ENCODE measurements at regions not wholly inside any gene's neighbourhood (a gene's known extent, or its start where the extent isn't known, plus 50 kb on each side); places are given as distances from the start of the nearest gene placed in this dataset.

GRCh38 chr4:180808862-180809261, 1434.3 kb upstream of the TENM3 start:
- ATAC-seq (no peak), DNase-seq (no peak)
- Histone ChIP-seq H3K27ac (no peak overlapping the region), H3K9me3 (no peaks in the 10 kb centered on the region), H3K36me3 (replicated peaks in 1 of 2; ENCODE audit: insufficient read depth in 1 of 2, low read depth in 2 of 2) (no peaks in the 10 kb centered on the region), H3K27me3 (no peaks in the 10 kb centered on the region), H3K4me1 (no peaks in the 10 kb centered on the region), H3K4me3 (no peak overlapping the region)
- 39% methylated on average over 2 of the region's 2 CpGs for WGBS, 2 donors
- TF ChIP-seq POLR2A (IDR thresholded peaks at IDR 0.05) = no peak
- TF ChIP-seq CTCF (IDR thresholded peaks at IDR 0.05) = no peak
- intact Hi-C loops (cut with DNase I) = no loop called here

- no peak for ATAC-seq
- no peak overlapping the region for H3K27ac ChIP-seq
- H3K27me3 ChIP-seq = no peaks in the 10 kb centered on the region
- no peak for DNase-seq
- no peak overlapping the region for H3K4me3 ChIP-seq
- TF ChIP-seq CTCF (IDR thresholded peaks at IDR 0.05) (no peak), POLR2A (IDR thresholded peaks at IDR 0.05) (no peak)
- WGBS, 2 donors = 33 to 40% methylated on average over 4 of the region's 4 CpGs
- H3K36me3 ChIP-seq (replicated peaks in 1 of 2; ENCODE audit: insufficient read depth in 1 of 2, low read depth in 2 of 2) = no peaks in the 10 kb centered on the region
- H3K4me1 ChIP-seq = no peaks in the 10 kb centered on the region
- H3K9me3 ChIP-seq = no peaks in the 10 kb centered on the region
- intact Hi-C loops (cut with DNase I) = no loop called here
Measured at GRCh38 chr4:180809439-180809838, 1433.8 kb upstream of the TENM3 start.

- H3K4me1 ChIP-seq = no peaks in the 10 kb centered on the region
- ATAC-seq (no peak), DNase-seq (no peak)
- WGBS, 2 donors = 79 to 90% methylated on average over 1 of the region's 1 CpG
- intact Hi-C loops (cut with DNase I) = no loop called here
- H3K4me3 ChIP-seq = no peak overlapping the region
- TF ChIP-seq CTCF (IDR thresholded peaks at IDR 0.05) = no peak
- no peak for TF ChIP-seq POLR2A (IDR thresholded peaks at IDR 0.05)
- H3K27ac ChIP-seq = no peak overlapping the region
- H3K36me3 ChIP-seq (replicated peaks in 1 of 2; ENCODE audit: insufficient read depth in 1 of 2, low read depth in 2 of 2) = no peaks in the 10 kb centered on the region
- no peaks in the 10 kb centered on the region for H3K27me3 ChIP-seq
- no peaks in the 10 kb centered on the region for H3K9me3 ChIP-seq
Measured at GRCh38 chr4:180810581-180810980, 1432.6 kb upstream of the TENM3 start.

GRCh38 chr4:180811556-180811955, 1431.6 kb upstream of the TENM3 start:
- Histone ChIP-seq H3K27ac (no peak overlapping the region), H3K36me3 (replicated peaks in 1 of 2; ENCODE audit: insufficient read depth in 1 of 2, low read depth in 2 of 2) (no peaks in the 10 kb centered on the region), H3K27me3 (no peaks in the 10 kb centered on the region), H3K9me3 (no peaks in the 10 kb centered on the region), H3K4me1 (no peaks in the 10 kb centered on the region), H3K4me3 (no peak overlapping the region)
- TF ChIP-seq POLR2A (IDR thresholded peaks at IDR 0.05) (no peak), CTCF (IDR thresholded peaks at IDR 0.05) (no peak)
- ATAC-seq (no peak), DNase-seq (no peak)
- intact Hi-C loops (cut with DNase I) = no loop called here
- 0% methylated on average over 1 of the region's 1 CpG for WGBS, 2 donors

- no peaks in the 10 kb centered on the region for H3K36me3 ChIP-seq (replicated peaks in 1 of 2; ENCODE audit: insufficient read depth in 1 of 2, low read depth in 2 of 2)
- H3K4me3 ChIP-seq = no peak overlapping the region
- H3K9me3 ChIP-seq = no peaks in the 10 kb centered on the region
- DNase-seq (no peak), ATAC-seq (no peak)
- 37 to 42% methylated on average over 2 of the region's 2 CpGs for WGBS, 2 donors
- H3K27me3 ChIP-seq = no peaks in the 10 kb centered on the region
- H3K27ac ChIP-seq = no peak overlapping the region
- intact Hi-C loops (cut with DNase I) = no loop called here
- no peak for TF ChIP-seq CTCF (IDR thresholded peaks at IDR 0.05)
- TF ChIP-seq POLR2A (IDR thresholded peaks at IDR 0.05) = no peak
- H3K4me1 ChIP-seq = no peaks in the 10 kb centered on the region
Measured at GRCh38 chr4:180812783-180813182, 1430.4 kb upstream of the TENM3 start.
